Activated T-cell treated with anti-CD3 and anti-CD28 coated beads, Interleukin-2, amount 50 U/mL, for 24 hours (primary cell): ENCODE measurements at regions not wholly inside any gene's neighbourhood (a gene's known extent, or its start where the extent isn't known, plus 50 kb on each side); places are given as distances from the start of the nearest gene placed in this dataset.

Experiments
- DNase-seq: peaks from one replicate; pipeline ENCODE4 v3.0.0-alpha.2; 2020
- H3K27ac Mint-ChIP-seq: 2 replicates; pipeline ENCODE4 v1.8.0; 2020; ENCODE audit warnings: mild to moderate bottlenecking, mixed read lengths
- H3K27me3 Mint-ChIP-seq: 2 replicates; pipeline ENCODE4 v1.8.0; 2020; ENCODE audit warnings: mixed read lengths
- H3K36me3 Mint-ChIP-seq: 2 replicates; pipeline ENCODE4 v1.8.0; 2020; ENCODE audit warnings: low read depth, mixed read lengths
- H3K4me1 Mint-ChIP-seq: 2 replicates; pipeline ENCODE4 v1.8.0; 2020; ENCODE audit warnings: low read depth, mixed read lengths
- H3K4me3 Mint-ChIP-seq: 2 replicates; pipeline ENCODE4 v1.8.0; 2020; ENCODE audit warnings: mild to moderate bottlenecking, moderate library complexity, mixed read lengths
- H3K9me3 Mint-ChIP-seq: 2 replicates; pipeline ENCODE4 v1.8.0; 2020; ENCODE audit warnings: mixed read lengths

DNA sequence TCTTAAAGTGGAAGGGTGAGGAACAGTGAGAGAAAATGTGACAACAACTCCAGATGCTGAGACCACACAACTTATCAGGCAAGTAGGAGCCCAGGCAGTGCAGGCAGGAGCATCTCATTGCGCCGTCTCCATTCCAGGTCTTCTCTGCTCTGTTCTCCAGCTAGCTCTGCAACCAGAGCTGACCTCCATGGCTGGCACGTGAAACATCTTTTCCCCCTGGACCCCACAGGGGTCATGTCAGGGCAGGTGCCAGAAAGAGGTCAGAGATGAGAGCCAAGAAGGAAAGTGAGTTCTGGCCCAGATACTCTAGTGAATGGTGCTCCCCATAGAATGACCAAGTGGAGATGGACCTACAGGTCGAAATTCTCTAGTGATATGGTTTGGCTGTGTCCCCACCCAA is 281.4 kb downstream of the SMOC2 start:
- no peak overlapping the region for H3K27ac Mint-ChIP-seq
- peaks cover 4% of the 10 kb centered on the region for H3K27me3 Mint-ChIP-seq
- H3K4me1 Mint-ChIP-seq, result no peaks in the 10 kb centered on the region
- no peak for DNase-seq
- no peaks in the 10 kb centered on the region for H3K9me3 Mint-ChIP-seq
- H3K36me3 Mint-ChIP-seq, result no peaks in the 10 kb centered on the region
- H3K4me3 Mint-ChIP-seq, result no peak overlapping the region

DNA sequence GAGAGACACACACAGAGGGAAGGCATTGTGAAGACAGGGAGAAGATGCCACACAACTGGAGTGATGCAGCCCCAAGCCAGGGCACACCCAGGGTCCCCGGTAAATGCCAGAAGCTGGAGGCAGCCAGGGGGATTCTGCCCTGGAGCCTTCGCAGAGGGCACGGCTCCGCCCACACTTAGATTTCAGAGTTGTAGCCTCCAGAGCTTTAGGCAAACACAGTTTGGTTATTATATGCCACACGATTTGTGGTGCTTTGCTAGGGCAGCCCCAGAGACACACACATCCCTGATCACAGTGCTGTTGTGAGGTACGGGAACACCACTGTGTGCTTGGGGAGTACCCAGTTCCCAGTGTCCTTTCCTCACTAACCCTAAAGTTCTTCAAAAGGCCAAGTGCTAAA is 280.6 kb downstream of the SMOC2 start:
- Mint-ChIP-seq H3K27me3 (peaks cover 4% of the 10 kb centered on the region), H3K36me3 (no peaks in the 10 kb centered on the region), H3K9me3 (no peaks in the 10 kb centered on the region), H3K4me3 (no peak overlapping the region), H3K27ac (no peak overlapping the region), H3K4me1 (no peaks in the 10 kb centered on the region)
- no peak for DNase-seq

DNA sequence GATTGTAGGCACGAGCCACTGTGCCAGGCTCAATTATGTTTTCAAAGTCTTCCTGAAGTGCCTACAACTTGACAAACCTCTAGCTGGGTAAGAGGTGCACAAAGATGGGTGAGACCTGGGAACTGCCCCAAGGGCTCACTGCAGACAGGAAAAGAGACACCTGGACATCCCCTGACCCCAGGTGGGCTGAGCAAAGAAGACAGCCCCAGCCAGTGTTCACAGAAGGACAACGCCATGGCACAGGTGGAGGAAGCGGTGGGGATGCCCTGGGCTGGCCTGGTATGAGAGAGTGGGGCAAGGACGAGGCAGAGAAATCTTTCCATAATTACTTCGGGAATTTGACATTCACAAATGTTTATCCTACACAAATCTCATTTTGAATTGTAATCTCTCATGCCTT is 278.9 kb downstream of the SMOC2 start:
- Mint-ChIP-seq H3K27ac (no peak overlapping the region), H3K4me1 (no peaks in the 10 kb centered on the region), H3K27me3 (peaks cover 4% of the 10 kb centered on the region), H3K4me3 (no peak overlapping the region), H3K36me3 (no peaks in the 10 kb centered on the region), H3K9me3 (no peaks in the 10 kb centered on the region)
- DNase-seq, result no peak

DNA sequence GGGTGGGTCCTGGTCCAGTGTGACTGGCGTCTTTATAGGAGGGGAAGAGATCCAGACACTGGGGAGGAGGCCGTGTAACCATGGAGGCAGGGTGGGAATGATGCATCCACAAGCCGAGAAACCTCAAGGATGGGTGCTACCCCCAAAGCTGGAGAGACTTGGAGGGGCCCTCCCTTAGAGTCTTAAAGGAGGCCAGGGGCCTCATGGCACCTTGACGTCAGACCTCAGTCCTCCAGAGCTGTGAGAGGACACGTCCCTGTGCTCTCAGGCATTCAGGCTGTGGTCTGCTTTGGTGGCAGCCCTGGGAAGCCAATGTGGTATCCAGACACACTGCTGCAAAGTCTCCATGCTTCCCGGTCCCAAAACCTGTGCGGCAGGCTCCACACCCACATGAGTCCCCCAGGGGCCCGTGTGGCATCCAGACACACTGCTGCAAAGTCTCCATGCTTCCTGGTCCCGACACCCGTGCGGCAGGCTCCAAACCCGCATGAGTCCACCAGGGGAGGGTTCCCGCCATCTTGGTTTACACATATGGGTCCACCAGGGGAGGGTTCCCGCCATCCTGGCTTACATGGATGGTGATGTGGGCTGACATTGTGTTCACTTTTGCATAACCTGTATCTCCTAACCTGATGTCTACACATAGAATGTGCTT is 278.0 kb downstream of the SMOC2 start:
- no peak overlapping the region for H3K27ac Mint-ChIP-seq
- no peaks in the 10 kb centered on the region for H3K9me3 Mint-ChIP-seq
- peaks cover 4% of the 10 kb centered on the region for H3K27me3 Mint-ChIP-seq
- no peaks in the 10 kb centered on the region for H3K4me1 Mint-ChIP-seq
- no peak for DNase-seq
- no peaks in the 10 kb centered on the region for H3K36me3 Mint-ChIP-seq
- no peak overlapping the region for H3K4me3 Mint-ChIP-seq
